ENCODE measurements at regions not wholly inside any gene's neighbourhood (a gene's known extent, or its start where the extent isn't known, plus 50 kb on each side); places are given as distances from the start of the nearest gene placed in this dataset.

DNA sequence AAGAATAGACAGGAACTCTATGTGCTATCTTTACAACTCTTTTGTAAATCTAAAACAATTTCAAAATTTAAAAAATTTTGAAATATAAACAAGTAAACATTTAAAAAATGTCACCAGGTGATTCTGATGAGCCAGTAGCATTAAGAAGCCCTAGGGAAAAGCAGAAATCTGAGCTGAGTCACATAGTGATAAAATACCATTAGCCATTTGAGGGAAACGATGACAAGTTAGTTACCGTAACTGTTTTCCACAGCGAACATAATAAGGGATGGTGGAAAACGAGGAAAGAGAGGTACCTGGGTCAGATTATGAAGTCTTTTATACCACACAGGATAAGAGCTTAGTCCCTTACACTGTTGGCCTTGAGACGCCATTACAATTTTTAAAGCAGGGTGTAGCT is 55.5 kb downstream of the PRR15 start:
- Histone ChIP-seq H3K27ac (no peak overlapping the region), H3K36me3 (no peaks in the 10 kb centered on the region), H3K27me3 (no peaks in the 10 kb centered on the region), H3K4me1 (no peaks in the 10 kb centered on the region), H3K9me3 (no peaks in the 10 kb centered on the region), H3K4me3 (no peak overlapping the region)
- no peak for DNase-seq
- TF ChIP-seq POLR2A (IDR thresholded peaks at IDR 0.05), result no peak
- TF ChIP-seq, protein P1, sequence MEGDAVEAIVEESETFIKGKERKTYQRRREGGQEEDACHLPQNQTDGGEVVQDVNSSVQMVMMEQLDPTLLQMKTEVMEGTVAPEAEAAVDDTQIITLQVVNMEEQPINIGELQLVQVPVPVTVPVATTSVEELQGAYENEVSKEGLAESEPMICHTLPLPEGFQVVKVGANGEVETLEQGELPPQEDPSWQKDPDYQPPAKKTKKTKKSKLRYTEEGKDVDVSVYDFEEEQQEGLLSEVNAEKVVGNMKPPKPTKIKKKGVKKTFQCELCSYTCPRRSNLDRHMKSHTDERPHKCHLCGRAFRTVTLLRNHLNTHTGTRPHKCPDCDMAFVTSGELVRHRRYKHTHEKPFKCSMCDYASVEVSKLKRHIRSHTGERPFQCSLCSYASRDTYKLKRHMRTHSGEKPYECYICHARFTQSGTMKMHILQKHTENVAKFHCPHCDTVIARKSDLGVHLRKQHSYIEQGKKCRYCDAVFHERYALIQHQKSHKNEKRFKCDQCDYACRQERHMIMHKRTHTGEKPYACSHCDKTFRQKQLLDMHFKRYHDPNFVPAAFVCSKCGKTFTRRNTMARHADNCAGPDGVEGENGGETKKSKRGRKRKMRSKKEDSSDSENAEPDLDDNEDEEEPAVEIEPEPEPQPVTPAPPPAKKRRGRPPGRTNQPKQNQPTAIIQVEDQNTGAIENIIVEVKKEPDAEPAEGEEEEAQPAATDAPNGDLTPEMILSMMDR (IDR thresholded peaks at IDR 0.05), result no peak

DNA sequence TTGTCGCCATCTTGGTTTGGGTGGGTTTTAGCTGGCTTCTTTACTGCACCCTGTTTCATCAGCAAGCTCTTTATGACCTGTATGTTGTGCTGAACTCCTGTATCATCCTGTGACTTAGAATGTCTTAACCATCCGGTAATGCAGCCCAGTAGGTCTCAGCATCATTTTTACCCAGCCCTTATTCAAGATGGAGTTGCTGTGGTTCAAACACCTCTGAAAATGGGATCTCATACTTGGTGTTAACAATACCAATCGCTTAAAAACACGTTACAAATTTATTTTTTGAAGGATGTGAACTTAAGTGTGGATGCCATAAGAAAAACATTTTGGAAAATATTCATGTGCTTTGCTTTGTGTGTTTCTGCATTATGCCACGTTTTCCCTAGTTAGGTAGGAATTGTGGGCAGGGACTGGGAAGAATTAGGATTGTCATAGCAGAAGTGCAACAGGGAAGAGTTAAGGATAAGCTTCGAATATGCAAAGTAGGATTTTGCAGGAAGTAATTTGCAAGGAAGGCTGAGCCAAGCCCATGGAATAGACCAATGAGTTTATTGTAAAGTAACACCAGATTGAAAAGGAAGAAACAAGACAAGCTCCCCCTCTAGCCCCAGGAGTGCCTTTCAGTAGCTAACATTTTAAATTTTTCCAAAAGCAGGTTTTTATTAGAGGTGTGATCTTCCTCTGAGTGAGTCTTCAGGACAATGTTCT is 56.4 kb downstream of the PRR15 start:
- no peak for DNase-seq
- no peak overlapping the region for H3K27ac ChIP-seq
- no peaks in the 10 kb centered on the region for H3K27me3 ChIP-seq
- H3K9me3 ChIP-seq, result no peaks in the 10 kb centered on the region
- H3K4me3 ChIP-seq, result no peak overlapping the region
- H3K4me1 ChIP-seq, result no peaks in the 10 kb centered on the region
- H3K36me3 ChIP-seq, result no peaks in the 10 kb centered on the region
- no peak for TF ChIP-seq POLR2A (IDR thresholded peaks at IDR 0.05)
- TF ChIP-seq, protein P1 (IDR thresholded peaks at IDR 0.05), result no peak

DNA sequence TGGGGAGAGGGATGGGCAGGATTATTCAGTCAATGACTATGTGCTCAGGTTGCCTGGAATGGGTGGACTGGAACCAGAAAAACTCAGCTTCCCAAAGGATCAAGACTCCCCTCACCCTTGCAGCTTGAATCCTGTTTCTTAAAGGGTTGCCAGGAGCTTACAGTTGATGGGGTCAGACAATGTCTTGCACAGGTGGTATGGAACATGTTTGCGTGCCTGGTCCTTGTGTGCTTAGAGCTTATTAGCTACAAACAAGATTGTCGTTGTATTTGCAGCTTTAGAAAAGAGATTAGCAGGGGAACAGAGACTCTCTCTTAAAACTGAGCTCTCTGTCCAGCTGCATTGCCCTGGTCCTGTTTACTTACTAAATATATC is 56.9 kb downstream of the PRR15 start:
- Histone ChIP-seq H3K9me3 (no peaks in the 10 kb centered on the region), H3K27ac (no peak overlapping the region), H3K4me3 (no peak overlapping the region), H3K36me3 (no peaks in the 10 kb centered on the region), H3K27me3 (no peaks in the 10 kb centered on the region), H3K4me1 (no peaks in the 10 kb centered on the region)
- TF ChIP-seq, protein P1 (IDR thresholded peaks at IDR 0.05), result no peak
- no peak for TF ChIP-seq POLR2A (IDR thresholded peaks at IDR 0.05)
- no peak for DNase-seq

DNA sequence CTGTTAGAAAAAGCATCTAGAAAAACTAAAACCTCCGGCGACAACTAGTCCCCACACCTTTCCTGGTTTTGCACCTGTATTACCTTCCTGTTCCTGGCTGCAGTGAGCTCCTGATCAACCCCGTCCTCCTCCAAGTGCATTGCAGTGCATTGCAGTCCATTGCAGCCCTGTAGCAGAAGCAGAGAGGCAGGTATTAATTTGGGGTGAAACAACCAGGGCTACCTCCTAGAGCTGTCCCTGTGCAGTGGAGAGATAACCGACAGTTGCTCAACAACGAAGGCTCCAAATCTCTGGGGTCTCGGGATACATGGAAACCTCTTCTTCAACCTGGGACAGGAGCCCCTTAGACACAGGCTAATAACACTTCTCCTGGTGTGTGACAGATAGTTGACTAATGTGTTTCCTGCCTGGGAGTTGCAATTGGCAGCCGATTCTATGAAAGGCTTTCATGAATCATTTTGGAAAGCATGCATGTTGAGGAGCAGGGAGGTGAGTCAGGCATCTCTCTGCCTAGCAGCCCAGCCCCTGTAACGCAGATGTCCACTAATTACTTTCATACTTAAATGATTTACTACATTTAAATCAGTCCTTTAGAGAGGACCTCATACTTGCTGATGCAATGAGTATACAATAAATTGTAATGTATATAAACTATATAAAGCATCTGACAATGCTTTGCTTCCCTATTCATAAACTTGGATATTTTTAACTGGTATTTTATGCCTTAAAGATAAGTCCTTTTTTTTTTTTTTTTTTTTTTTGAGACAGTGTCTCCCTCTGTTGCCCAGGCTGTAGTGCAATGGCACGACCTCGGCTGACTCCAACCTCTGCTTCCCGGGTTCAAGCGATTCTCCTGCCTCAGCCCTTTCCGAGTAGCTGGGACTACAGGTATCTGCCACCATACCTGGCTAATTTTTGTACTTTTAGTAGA is 59.0 kb downstream of the PRR15 start:
- Histone ChIP-seq H3K27ac (no peak overlapping the region), H3K27me3 (no peaks in the 10 kb centered on the region), H3K4me3 (no peak overlapping the region), H3K4me1 (no peaks in the 10 kb centered on the region), H3K9me3 (no peaks in the 10 kb centered on the region), H3K36me3 (no peaks in the 10 kb centered on the region)
- no peak for TF ChIP-seq POLR2A (IDR thresholded peaks at IDR 0.05)
- TF ChIP-seq, protein P1 (IDR thresholded peaks at IDR 0.05), result no peak
- no peak for DNase-seq

DNA sequence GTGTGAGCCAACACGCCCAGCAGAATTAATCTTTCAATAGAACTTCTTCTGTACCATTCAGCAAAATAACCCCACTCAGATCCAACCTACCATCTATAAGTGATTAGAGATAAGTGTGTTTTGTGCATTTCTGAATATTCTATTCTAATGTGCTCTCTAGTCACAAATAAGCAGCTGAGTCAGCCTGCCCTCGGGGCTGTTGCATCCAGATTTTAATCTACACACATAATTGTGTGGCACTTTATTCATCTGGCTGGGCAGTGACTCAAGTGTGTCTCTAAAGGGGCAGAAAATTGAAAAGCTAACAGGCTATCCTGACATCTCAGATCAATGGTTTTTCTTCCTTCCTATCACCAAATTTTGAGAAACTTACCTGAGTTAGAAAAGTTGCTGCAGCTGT is 60.3 kb downstream of the PRR15 start:
- no peak for DNase-seq
- Histone ChIP-seq H3K4me3 (no peak overlapping the region), H3K27ac (no peak overlapping the region), H3K9me3 (no peaks in the 10 kb centered on the region), H3K27me3 (no peaks in the 10 kb centered on the region), H3K36me3 (no peaks in the 10 kb centered on the region), H3K4me1 (no peaks in the 10 kb centered on the region)
- TF ChIP-seq, protein P1 (IDR thresholded peaks at IDR 0.05), result no peak
- no peak for TF ChIP-seq POLR2A (IDR thresholded peaks at IDR 0.05)

All from Peyer's patch (tissue), 4 donors.